A673 (cell line): ENCODE measurements at regions not wholly inside any gene's neighbourhood (a gene's known extent, or its start where the extent isn't known, plus 50 kb on each side); places are given as distances from the start of the nearest gene placed in this dataset.

Source experiments
- CTCF ChIP-seq: fragments of 300-800, 200-600 bp; sonication (generic); conservative IDR thresholded peaks from 2 replicates; pipeline ENCODE4 v1.5.1; 2017; ENCODE audit warnings: low read depth, mild to moderate bottlenecking, antibody characterized with exemption, low read length, moderate library complexity, mixed read lengths
- EZH2 ChIP-seq: fragments of 200-600 bp; sonication (generic); IDR thresholded peaks from 2 replicates; pipeline ENCODE4 v1.6.1; 2017; ENCODE audit warnings: borderline replicate concordance, low read depth, mild to moderate bottlenecking, mixed read lengths, antibody characterized with exemption, low read length; ENCODE audit not compliant: poor library complexity, severe bottlenecking

GRCh38 chr4:27442146-27442545, 581.5 kb downstream of the STIM2 start:
- no peak for TF ChIP-seq CTCF
- TF ChIP-seq EZH2, result no peak
